BLaER1 (cell line): ENCODE measurements at regions not wholly inside any gene's neighbourhood (a gene's known extent, or its start where the extent isn't known, plus 50 kb on each side); places are given as distances from the start of the nearest gene placed in this dataset.
"Not testable (repeated sequence)": the region's sequence is repeated elsewhere in the genome, so short reads cannot be mapped to it uniquely, and the experiment has no call there.

ENCODE experiments used
- H3K27ac ChIP-seq: shearing (Covaris generic); formaldehyde crosslinking; 2 replicates; pipeline ENCODE4 v1.8.1; 2022
- H3K27me3 ChIP-seq: shearing (Covaris generic); formaldehyde crosslinking; 2 replicates; pipeline ENCODE4 v1.8.1; 2022
- H3K36me3 ChIP-seq: shearing (Covaris generic); formaldehyde crosslinking; 2 replicates; pipeline ENCODE4 v1.8.1; 2022
- H3K4me1 ChIP-seq: shearing (Covaris generic); formaldehyde crosslinking; 2 replicates; pipeline ENCODE4 v1.8.1; 2022
- H3K4me2 ChIP-seq: shearing (Covaris generic); formaldehyde crosslinking; 2 replicates; pipeline ENCODE4 v1.8.1; 2022
- H3K4me3 ChIP-seq: shearing (Covaris generic); formaldehyde crosslinking; 2 replicates; pipeline ENCODE4 v1.8.1; 2022
- H3K9ac ChIP-seq: shearing (Covaris generic); formaldehyde crosslinking; 2 replicates; pipeline ENCODE4 v1.8.1; 2022
- H3K9me3 ChIP-seq: shearing (Covaris generic); formaldehyde crosslinking; 2 replicates; pipeline ENCODE4 v1.8.1; 2022
- H4K20me1 ChIP-seq: shearing (Covaris generic); formaldehyde crosslinking; 2 replicates; pipeline ENCODE4 v1.8.1; 2022
- Cebpa-rat ChIP-seq: shearing (Covaris generic); IDR thresholded peaks from 2 replicates; pipeline ENCODE4 v1.8.1; 2022

GRCh38 chr10:30725661-30726060 lies 96.1 kb upstream of the LYZL2 start:
- H3K27me3 ChIP-seq = no peaks in the 10 kb centered on the region
- no peak overlapping the region for H3K27ac ChIP-seq
- peaks cover 32% of the 10 kb centered on the region for H3K4me1 ChIP-seq
- H3K4me2 ChIP-seq = no peak overlapping the region
- H3K36me3 ChIP-seq = no peaks in the 10 kb centered on the region
- no peak for TF ChIP-seq Cebpa-rat
- no peaks in the 10 kb centered on the region for H3K9me3 ChIP-seq
- H4K20me1 ChIP-seq = no peaks in the 10 kb centered on the region
- no peak overlapping the region for H3K4me3 ChIP-seq
- H3K9ac ChIP-seq = no peak overlapping the region

DNA sequence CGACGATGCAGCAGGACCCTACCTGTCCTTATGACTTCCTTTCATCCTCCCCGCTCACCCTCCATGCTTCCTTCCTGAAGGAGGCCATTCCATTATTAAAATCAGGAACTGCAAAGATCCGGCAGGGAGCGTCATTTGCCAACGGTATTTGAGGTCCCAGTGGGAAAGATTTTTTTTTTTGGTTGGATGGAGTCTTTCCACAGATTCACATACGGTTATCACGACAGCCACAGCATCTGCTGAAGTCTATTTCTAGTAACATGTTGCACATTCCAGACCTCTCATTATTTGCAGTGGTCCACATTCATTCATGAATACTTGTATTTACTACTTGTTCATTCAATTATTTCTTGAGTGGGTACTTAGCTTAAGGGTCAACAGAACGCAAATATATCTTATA lies 94.7 kb upstream of the LYZL2 start:
- Histone ChIP-seq H3K27me3 (no peaks in the 10 kb centered on the region), H3K27ac (no peak overlapping the region), H3K4me1 (peaks cover 32% of the 10 kb centered on the region), H3K9ac (no peak overlapping the region), H3K4me3 (no peak overlapping the region), H4K20me1 (no peaks in the 10 kb centered on the region), H3K9me3 (no peaks in the 10 kb centered on the region), H3K4me2 (no peak overlapping the region), H3K36me3 (no peaks in the 10 kb centered on the region)
- no peak for TF ChIP-seq Cebpa-rat

GRCh38 chr10:30722956-30723620 lies 93.5 kb upstream of the LYZL2 start:
- H3K27me3 ChIP-seq = no peaks in the 10 kb centered on the region
- H3K27ac ChIP-seq = no peak overlapping the region
- peak overlapping the region; percentile 66 for H3K4me2 ChIP-seq
- no peaks in the 10 kb centered on the region for H4K20me1 ChIP-seq
- no peak overlapping the region for H3K9ac ChIP-seq
- H3K4me1 ChIP-seq = peaks cover 32% of the 10 kb centered on the region
- no peak for TF ChIP-seq Cebpa-rat
- H3K36me3 ChIP-seq = no peaks in the 10 kb centered on the region
- no peaks in the 10 kb centered on the region for H3K9me3 ChIP-seq
- no peak overlapping the region for H3K4me3 ChIP-seq

DNA sequence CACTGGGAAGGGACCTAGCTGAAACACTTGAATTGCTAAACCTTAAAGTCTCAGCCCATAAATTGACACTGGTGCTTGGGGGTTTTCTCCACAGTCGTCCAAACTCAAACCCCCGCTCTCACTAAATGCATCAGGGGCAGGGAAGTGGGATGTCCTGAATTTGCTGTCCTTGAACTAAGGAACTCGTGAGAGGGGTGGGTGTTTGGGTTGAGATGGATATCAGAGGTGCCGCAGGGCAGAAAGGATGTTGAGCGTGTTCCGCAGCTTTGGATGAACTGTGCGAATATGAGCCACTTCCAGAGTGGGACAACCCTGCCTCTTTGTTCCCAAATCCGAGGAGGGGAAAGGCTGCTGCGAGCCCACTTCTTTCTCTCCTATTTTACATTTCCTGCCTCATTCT lies 90.3 kb upstream of the LYZL2 start:
- TF ChIP-seq Cebpa-rat = no peak
- Histone ChIP-seq H3K27ac (no peak overlapping the region), H3K36me3 (no peaks in the 10 kb centered on the region), H3K4me2 (no peak overlapping the region), H3K9me3 (peaks cover 4% of the 10 kb centered on the region), H3K4me1 (peaks cover 25% of the 10 kb centered on the region), H3K4me3 (no peak overlapping the region), H4K20me1 (no peaks in the 10 kb centered on the region), H3K27me3 (no peaks in the 10 kb centered on the region), H3K9ac (no peak overlapping the region)

GRCh38 chr10:30709700-30710358 lies 80.3 kb upstream of the LYZL2 start:
- Histone ChIP-seq H3K4me2 (peak overlapping the region; percentile 51), H3K9me3 (peaks cover 35% of the 10 kb centered on the region), H3K4me1 (peaks cover 45% of the 10 kb centered on the region), H3K36me3 (peaks cover 7% of the 10 kb centered on the region; the same call in 1 of the 2 replicates), H3K27ac (peak overlapping the region; percentile 49; the same call in 1 of the 2 replicates), H3K27me3 (no peaks in the 10 kb centered on the region), H3K9ac (no peak overlapping the region), H3K4me3 (no peak overlapping the region), H4K20me1 (no peaks in the 10 kb centered on the region)
- no peak for TF ChIP-seq Cebpa-rat

DNA sequence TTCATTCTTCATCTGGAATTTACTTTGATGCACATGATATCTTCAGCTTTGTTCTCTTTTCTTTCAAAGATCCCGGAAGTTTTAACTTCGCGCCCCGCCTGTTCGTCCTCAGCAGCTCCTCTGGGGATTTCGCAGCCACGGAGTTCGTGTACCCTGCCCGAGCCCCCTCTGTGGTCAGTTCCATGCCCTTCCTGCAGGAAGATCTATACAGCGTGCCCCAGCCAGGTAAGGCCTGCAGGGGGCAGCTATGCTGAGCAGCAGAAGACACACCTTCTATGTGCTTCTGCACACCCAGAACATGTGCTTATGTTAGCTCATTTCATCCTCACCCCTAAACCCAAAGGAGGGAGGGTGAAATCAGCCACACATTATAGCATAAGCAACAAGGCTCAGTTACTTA lies 79.7 kb upstream of the LYZL2 start:
- peaks cover 50% of the 10 kb centered on the region for H3K4me1 ChIP-seq
- peaks cover 7% of the 10 kb centered on the region; the same call in 1 of the 2 replicates for H3K36me3 ChIP-seq
- H3K27ac ChIP-seq = peak overlapping the region; percentile 49; the same call in 1 of the 2 replicates
- H3K27me3 ChIP-seq = no peaks in the 10 kb centered on the region
- peak overlapping the region; percentile 51 for H3K4me2 ChIP-seq
- no peak overlapping the region for H3K9ac ChIP-seq
- no peak for TF ChIP-seq Cebpa-rat
- no peaks in the 10 kb centered on the region for H4K20me1 ChIP-seq
- H3K9me3 ChIP-seq = peaks cover 29% of the 10 kb centered on the region
- H3K4me3 ChIP-seq = no peak overlapping the region

GRCh38 chr10:30708234-30708633 lies 78.7 kb upstream of the LYZL2 start:
- peak overlapping the region; percentile 52; the same call in 1 of the 2 replicates for H3K27ac ChIP-seq
- H3K36me3 ChIP-seq = no peaks in the 10 kb centered on the region
- no peaks in the 10 kb centered on the region for H4K20me1 ChIP-seq
- H3K4me1 ChIP-seq = peaks cover 60% of the 10 kb centered on the region
- H3K27me3 ChIP-seq = no peaks in the 10 kb centered on the region
- no peak for TF ChIP-seq Cebpa-rat
- no peak overlapping the region for H3K4me3 ChIP-seq
- no peak overlapping the region for H3K9ac ChIP-seq
- no peak overlapping the region for H3K4me2 ChIP-seq
- H3K9me3 ChIP-seq = peaks cover 19% of the 10 kb centered on the region

DNA sequence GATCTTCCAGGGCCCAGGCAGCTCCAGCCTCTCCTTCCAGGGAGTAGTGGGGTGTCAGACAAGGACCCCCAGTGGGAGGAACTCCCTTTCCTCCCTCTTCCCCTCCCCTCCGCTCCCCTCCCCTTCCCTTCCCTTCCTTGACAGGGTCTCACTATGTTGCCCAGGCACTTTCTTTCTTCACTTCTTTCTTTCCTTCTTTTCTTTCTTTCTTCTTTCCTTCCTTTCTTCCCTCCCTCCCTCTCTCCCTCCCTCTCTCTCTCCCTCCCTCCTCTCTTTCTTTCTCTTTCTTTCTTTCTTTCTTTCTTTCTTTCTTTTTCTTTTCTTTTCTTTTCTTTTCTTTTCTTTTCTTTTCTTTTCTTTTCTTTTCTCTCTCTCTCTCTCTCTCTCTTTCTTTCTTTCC lies 76.6 kb upstream of the LYZL2 start:
- peak overlapping the region; percentile 92 for H3K4me2 ChIP-seq
- peak overlapping the region; percentile 95 for H3K27ac ChIP-seq
- H3K4me1 ChIP-seq = peaks cover 81% of the 10 kb centered on the region
- H4K20me1 ChIP-seq, H3K27me3 ChIP-seq, H3K36me3 ChIP-seq: not testable (repeated sequence)
- peak overlapping the region; percentile 80 for H3K9ac ChIP-seq
- H3K9me3 ChIP-seq = peaks cover 13% of the 10 kb centered on the region
- peak overlapping the region; percentile 58 for H3K4me3 ChIP-seq

GRCh38 chr10:30705625-30706149 lies 76.1 kb upstream of the LYZL2 start:
- Histone ChIP-seq H3K4me1 (peaks cover 86% of the 10 kb centered on the region), H4K20me1 (no peaks in the 10 kb centered on the region), H3K27ac (peak overlapping the region; percentile 95), H3K9ac (peak overlapping the region; percentile 80), H3K4me3 (peak overlapping the region; percentile 58), H3K27me3 (no peaks in the 10 kb centered on the region), H3K36me3 (no peaks in the 10 kb centered on the region), H3K4me2 (peak overlapping the region; percentile 92), H3K9me3 (peaks cover 8% of the 10 kb centered on the region)
- TF ChIP-seq Cebpa-rat = no peak

DNA sequence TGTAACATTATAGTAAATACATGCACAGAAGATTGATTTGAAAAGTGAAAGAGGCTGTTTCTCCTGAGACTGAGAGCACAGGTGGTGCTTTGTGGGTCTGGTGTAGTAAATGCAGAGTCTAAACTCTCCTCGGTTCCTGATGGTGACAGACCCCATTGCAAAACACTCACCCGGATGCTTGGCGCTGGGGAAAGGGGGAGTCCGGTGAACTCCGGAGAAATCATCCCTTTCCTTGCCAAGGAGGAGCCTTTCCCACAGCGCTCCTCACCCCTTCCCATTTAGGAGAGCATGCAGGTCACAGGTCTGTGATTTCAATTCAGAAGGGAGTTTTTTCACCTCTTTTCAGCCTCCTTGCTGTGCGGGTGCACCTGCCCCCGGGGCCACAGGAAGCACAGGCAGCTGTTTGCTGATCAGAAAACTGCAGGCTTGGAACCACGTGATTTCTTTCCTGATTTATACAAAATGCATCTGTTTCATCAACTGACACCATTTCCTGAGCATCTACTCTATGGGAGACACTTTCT lies 75.6 kb upstream of the LYZL2 start:
- H3K4me2 ChIP-seq = peak overlapping the region; percentile 92
- H3K27ac ChIP-seq = peak overlapping the region; percentile 95
- peak overlapping the region; percentile 58 for H3K4me3 ChIP-seq
- H3K27me3 ChIP-seq = no peaks in the 10 kb centered on the region
- H3K9me3 ChIP-seq = peaks cover 8% of the 10 kb centered on the region
- H3K9ac ChIP-seq = peak overlapping the region; percentile 80
- H3K4me1 ChIP-seq = peaks cover 91% of the 10 kb centered on the region
- TF ChIP-seq Cebpa-rat = peak; percentile 73; the same call in 1 of the 2 replicates
- H3K36me3 ChIP-seq = no peaks in the 10 kb centered on the region
- no peaks in the 10 kb centered on the region for H4K20me1 ChIP-seq

DNA sequence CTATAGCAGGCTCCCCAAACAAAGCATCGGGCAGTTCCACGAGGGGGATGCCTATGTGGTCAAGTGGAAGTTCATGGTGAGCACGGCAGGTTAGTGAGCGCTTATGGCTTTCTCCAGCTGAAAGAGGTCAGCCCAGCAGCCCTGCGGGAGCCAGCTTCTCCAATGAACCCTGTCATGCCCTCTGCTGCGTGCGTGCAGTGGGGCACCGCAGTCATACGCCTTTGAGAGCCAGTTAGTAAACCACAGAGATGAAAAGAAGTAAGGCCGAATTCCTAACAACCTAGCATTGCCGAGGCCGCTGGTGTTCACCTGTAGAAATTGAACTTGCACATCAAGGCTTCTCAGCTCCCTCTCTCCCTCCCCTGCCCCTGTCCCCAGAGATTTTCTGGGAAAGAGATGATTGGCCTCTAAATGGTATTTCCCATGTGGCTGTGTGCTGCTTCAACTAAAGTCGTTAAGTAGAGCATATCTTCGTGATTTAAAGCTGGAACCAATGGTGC lies 75.1 kb upstream of the LYZL2 start:
- peaks cover 95% of the 10 kb centered on the region for H3K4me1 ChIP-seq
- peak overlapping the region; percentile 58 for H3K4me3 ChIP-seq
- H3K9me3 ChIP-seq, H3K27me3 ChIP-seq, H3K36me3 ChIP-seq, H4K20me1 ChIP-seq: not testable (repeated sequence)
- H3K9ac ChIP-seq = peak overlapping the region; percentile 80
- H3K4me2 ChIP-seq = peak overlapping the region; percentile 92
- H3K27ac ChIP-seq = peak overlapping the region; percentile 95
